ENCODE measurements at regions not wholly inside any gene's neighbourhood (a gene's known extent, or its start where the extent isn't known, plus 50 kb on each side); places are given as distances from the start of the nearest gene placed in this dataset.

DNA sequence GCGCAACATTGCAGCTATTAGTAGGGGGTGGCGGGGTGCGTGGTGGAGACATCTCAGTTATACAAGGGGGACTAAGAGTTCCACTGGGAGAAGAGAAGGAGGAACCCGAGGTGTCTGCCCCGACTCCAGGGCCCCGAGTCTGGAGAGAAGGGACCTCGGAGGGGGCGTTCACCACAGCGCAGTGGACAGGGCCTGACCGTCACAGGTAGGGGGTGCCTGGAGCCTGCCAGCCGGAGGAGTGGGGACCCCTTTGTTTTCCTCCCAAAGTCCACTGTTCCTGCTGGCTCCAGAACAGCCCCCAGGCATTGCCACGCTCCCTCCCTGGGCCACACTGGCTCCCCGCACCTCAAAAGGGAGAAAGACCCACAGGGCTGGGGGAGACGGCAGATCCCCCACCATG, 175.9 kb upstream of the TNRC6C start:
- intact Hi-C loops (cut with DNase I): no loop called here
- DNase-seq: no peak
- Histone ChIP-seq H3K9me3 (ENCODE audit: control insufficient read depth, low read length) (no peaks in the 10 kb centered on the region), H3K4me3 (ENCODE audit: low read length in 2 of 2) (no peak overlapping the region), H3K27ac (ENCODE audit: low read depth in 1 of 2, low read length in 2 of 2) (no peak overlapping the region), H3K27me3 (ENCODE audit: control insufficient read depth in 1 of 2, insufficient read depth in 2 of 2, low read length in 1 of 2) (no peaks in the 10 kb centered on the region), H3K4me1 (ENCODE audit: control insufficient read depth in 1 of 2, insufficient read depth in 2 of 2, low read length in 2 of 2) (no peaks in the 10 kb centered on the region), H3K36me3 (ENCODE audit: control insufficient read depth in 1 of 2, insufficient read depth in 2 of 2, low read length in 1 of 2) (no peaks in the 10 kb centered on the region)
- 91 to 92% methylated on average over 14 of the region's 14 CpGs for WGBS, 2 donors
- no peak for ATAC-seq (ENCODE audit: low FRiP score)

DNA sequence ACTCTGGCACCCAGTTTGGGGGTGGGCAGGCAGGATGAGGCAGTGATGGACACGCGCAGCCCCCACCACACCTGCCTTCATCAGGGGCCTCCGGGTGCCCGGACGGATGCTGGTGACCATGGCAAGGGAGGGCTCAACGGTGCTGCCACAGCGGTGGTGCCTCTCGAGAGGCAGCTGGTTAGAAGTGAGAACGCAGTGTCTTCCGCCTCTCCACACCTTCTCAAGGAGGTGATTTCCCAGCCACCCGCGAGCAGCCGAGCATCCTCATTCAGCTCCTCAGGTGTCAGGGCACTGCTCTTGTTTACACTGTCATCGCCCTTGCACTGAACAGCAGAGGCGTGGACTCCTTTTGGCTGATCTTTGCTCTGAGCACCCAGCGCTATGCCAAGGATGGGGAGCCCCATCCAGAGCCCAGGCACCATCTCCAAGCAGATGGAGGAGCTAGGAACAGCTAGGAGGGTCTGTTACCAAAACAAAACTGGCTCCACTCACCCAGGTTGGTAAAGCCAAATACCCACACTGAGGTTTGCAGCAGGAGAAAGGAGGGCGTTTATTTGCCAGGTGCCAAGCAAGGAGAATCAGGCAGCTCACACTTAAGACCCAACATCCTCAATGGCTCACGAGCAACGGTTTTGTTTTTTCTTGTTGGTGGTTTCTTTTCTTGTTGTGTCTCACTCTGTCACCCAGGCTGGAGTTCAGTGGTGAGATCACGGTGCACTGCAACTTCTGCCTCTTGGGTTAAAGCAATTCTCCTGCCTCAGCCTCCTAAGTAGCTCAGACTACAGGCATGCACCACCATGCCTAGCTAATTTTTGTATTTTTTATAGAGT, 174.3 kb upstream of the TNRC6C start:
- DNase-seq: no peak
- WGBS, 2 donors: 91 to 93% methylated on average over 20 of the region's 20 CpGs

DNA sequence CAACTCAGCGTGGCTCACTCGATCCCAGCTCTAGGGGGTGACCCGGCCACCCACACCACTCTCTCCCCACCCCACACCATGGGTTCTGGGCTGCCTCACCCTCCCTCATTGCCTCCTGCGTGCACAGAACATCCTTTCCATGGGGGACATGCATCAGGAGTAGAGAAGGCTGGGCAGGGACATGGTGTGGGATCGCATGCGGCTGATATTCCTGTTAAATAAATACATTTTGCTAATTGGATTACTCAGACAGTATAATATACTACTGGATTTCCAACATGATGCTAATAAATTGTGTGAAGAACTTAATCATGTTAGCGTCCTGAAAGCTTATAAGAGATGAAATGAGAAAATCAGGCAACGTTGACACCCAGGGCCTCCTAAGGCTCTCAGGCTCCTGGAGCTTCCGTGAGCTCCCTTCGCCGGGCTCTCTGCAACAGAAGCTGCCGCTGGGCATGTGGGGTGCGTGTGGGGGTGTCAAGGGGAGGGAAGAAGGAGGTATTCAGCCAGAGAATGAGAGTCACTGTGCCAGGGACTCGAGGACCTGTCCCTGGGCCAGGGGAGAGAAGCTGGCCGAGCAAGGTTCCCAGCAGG, 173.1 kb upstream of the TNRC6C start:
- Histone ChIP-seq H3K9me3 (ENCODE audit: control insufficient read depth, low read length) (no peaks in the 10 kb centered on the region), H3K27ac (ENCODE audit: low read depth in 1 of 2, low read length in 2 of 2) (no peak overlapping the region), H3K27me3 (ENCODE audit: control insufficient read depth in 1 of 2, insufficient read depth in 2 of 2, low read length in 1 of 2) (no peaks in the 10 kb centered on the region), H3K4me3 (ENCODE audit: low read length in 2 of 2) (no peak overlapping the region), H3K4me1 (ENCODE audit: control insufficient read depth in 1 of 2, insufficient read depth in 2 of 2, low read length in 2 of 2) (no peaks in the 10 kb centered on the region), H3K36me3 (ENCODE audit: control insufficient read depth in 1 of 2, insufficient read depth in 2 of 2, low read length in 1 of 2) (no peaks in the 10 kb centered on the region)
- DNase-seq (no peak), ATAC-seq (ENCODE audit: low FRiP score) (no peak)
- intact Hi-C loops (cut with DNase I): no loop called here
- 89 to 94% methylated on average over 14 to 15 of the region's 15 CpGs for WGBS, 2 donors

More for the DNA sequence above, 174.3 kb upstream of the TNRC6C start:
- intact Hi-C loops (cut with DNase I): no loop called here
- H3K4me1 ChIP-seq (ENCODE audit: control insufficient read depth in 1 of 2, insufficient read depth in 2 of 2, low read length in 2 of 2): no peaks in the 10 kb centered on the region
- ATAC-seq (ENCODE audit: low FRiP score): no peak
- no peaks in the 10 kb centered on the region for H3K36me3 ChIP-seq (ENCODE audit: control insufficient read depth in 1 of 2, insufficient read depth in 2 of 2, low read length in 1 of 2)
- H3K27me3 ChIP-seq (ENCODE audit: control insufficient read depth in 1 of 2, insufficient read depth in 2 of 2, low read length in 1 of 2): no peaks in the 10 kb centered on the region
- no peaks in the 10 kb centered on the region for H3K9me3 ChIP-seq (ENCODE audit: control insufficient read depth, low read length)
- H3K27ac ChIP-seq (ENCODE audit: low read depth in 1 of 2, low read length in 2 of 2): no peak overlapping the region
- H3K4me3 ChIP-seq (ENCODE audit: low read length in 2 of 2): no peak overlapping the region

DNA sequence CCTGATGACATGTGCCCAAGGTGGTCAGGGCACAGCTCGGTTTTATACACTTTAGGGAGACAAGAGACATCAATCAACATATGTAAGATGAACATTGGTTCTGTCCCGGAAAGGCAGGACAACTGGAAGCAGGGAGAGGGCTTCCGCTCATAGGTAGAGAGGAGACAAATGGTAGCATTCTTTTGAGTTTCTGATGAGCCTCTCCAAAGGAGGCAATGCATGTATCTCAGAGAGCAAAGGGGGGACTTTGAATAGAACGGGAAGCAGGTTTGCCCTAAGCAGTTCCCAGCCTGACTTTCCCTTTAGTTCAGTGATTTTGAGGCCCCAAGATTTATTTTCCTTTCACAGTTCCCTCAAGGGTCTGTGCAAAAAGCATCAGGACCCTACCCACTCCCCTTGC, 172.4 kb upstream of the TNRC6C start:
- H3K27me3 ChIP-seq (ENCODE audit: control insufficient read depth in 1 of 2, insufficient read depth in 2 of 2, low read length in 1 of 2): no peaks in the 10 kb centered on the region
- no peak overlapping the region for H3K27ac ChIP-seq (ENCODE audit: low read depth in 1 of 2, low read length in 2 of 2)
- 72 to 89% methylated on average over 4 of the region's 4 CpGs for WGBS, 2 donors
- no peak overlapping the region for H3K4me3 ChIP-seq (ENCODE audit: low read length in 2 of 2)
- no peak for ATAC-seq (ENCODE audit: low FRiP score)
- no peak for DNase-seq
- H3K36me3 ChIP-seq (ENCODE audit: control insufficient read depth in 1 of 2, insufficient read depth in 2 of 2, low read length in 1 of 2): no peaks in the 10 kb centered on the region
- intact Hi-C loops (cut with DNase I): no loop called here
- H3K4me1 ChIP-seq (ENCODE audit: control insufficient read depth in 1 of 2, insufficient read depth in 2 of 2, low read length in 2 of 2): no peaks in the 10 kb centered on the region
- no peaks in the 10 kb centered on the region for H3K9me3 ChIP-seq (ENCODE audit: control insufficient read depth, low read length)

DNA sequence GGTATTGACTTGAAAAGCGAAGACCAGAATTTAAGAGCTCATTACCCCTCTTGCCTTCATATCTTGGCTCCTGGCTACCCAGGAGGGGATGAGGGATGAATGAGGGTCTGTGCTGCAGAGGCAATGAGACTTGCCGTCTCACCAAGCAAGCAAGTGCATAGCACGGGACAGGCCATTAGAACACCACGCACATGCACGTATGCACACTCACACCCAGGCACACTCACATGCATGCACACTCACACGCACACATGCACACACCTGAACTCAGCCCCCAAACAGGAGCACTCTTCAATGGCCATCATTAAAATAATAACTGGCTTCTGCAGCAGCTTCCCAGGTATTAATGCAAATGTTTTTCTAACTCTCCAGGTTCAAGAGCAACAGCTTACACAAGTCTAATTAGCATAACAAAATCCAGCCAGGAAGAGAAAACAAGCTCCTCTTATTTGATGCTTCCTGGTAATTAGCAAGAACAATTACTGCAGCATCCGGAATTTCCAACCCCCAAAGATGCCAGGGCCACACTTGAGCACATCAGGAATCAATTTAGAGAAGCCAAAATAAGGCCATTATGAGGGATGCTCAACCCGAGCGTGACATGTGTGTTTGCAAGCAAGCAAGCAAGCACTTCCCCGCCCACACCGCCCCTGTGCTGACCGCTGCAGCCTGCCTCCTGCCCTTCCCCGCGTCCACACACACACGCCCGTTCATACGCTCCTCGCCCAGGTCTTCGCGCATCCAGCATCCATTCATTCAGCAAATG, 171.6 kb upstream of the TNRC6C start:
- WGBS, 2 donors: 92 to 93% methylated on average over 20 of the region's 20 CpGs
- no peak overlapping the region for H3K27ac ChIP-seq (ENCODE audit: low read depth in 1 of 2, low read length in 2 of 2)
- ATAC-seq (ENCODE audit: low FRiP score) (no peak), DNase-seq (no peak)
- H3K9me3 ChIP-seq (ENCODE audit: control insufficient read depth, low read length): no peaks in the 10 kb centered on the region
- no peaks in the 10 kb centered on the region for H3K27me3 ChIP-seq (ENCODE audit: control insufficient read depth in 1 of 2, insufficient read depth in 2 of 2, low read length in 1 of 2)
- no peaks in the 10 kb centered on the region for H3K36me3 ChIP-seq (ENCODE audit: control insufficient read depth in 1 of 2, insufficient read depth in 2 of 2, low read length in 1 of 2)
- intact Hi-C loops (cut with DNase I): no loop called here
- no peaks in the 10 kb centered on the region for H3K4me1 ChIP-seq (ENCODE audit: control insufficient read depth in 1 of 2, insufficient read depth in 2 of 2, low read length in 2 of 2)
- no peak overlapping the region for H3K4me3 ChIP-seq (ENCODE audit: low read length in 2 of 2)

DNA sequence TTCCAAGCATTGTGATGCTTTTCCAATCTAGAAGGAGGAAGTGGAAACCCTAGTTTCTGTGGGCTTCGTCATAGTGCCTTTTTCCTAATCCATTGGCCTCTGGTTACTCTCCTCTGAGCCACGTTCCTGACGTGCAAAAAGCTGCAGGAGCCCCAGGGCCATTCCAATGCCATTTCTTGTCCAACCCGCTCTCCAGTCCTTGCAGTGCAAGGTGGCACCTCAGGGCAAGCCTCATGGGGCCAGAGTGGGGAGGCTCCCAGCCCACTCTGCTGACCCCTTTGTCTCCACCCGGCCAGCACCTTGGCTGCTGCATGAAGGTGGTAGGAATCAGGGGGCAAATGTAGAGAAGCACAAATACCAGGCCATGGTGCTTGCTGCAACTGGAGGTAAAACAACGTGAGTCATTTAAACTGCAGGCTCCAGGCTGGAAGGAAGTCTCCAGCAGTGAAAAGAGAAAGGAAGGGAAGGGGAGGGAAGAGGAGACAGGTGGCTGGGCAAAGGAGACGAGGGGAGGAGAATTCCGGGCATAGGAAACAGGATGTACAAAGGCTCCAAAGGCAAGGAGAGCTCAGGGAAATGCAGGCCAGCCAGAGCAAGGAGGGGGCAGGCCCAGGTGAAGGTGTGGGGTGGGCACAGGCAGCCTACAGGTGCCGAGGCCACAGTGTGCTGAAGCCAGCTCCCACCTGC, 168.2 kb upstream of the TNRC6C start:
- intact Hi-C loops (cut with DNase I): no loop called here
- DNase-seq (no peak), ATAC-seq (ENCODE audit: low FRiP score) (no peak)
- Histone ChIP-seq H3K9me3 (ENCODE audit: control insufficient read depth, low read length) (no peaks in the 10 kb centered on the region), H3K4me1 (ENCODE audit: control insufficient read depth in 1 of 2, insufficient read depth in 2 of 2, low read length in 2 of 2) (no peaks in the 10 kb centered on the region), H3K27me3 (ENCODE audit: control insufficient read depth in 1 of 2, insufficient read depth in 2 of 2, low read length in 1 of 2) (no peaks in the 10 kb centered on the region), H3K4me3 (ENCODE audit: low read length in 2 of 2) (no peak overlapping the region), H3K36me3 (ENCODE audit: control insufficient read depth in 1 of 2, insufficient read depth in 2 of 2, low read length in 1 of 2) (no peaks in the 10 kb centered on the region), H3K27ac (ENCODE audit: low read depth in 1 of 2, low read length in 2 of 2) (no peak overlapping the region)
- 86 to 88% methylated on average over 9 of the region's 9 CpGs for WGBS, 2 donors

DNA sequence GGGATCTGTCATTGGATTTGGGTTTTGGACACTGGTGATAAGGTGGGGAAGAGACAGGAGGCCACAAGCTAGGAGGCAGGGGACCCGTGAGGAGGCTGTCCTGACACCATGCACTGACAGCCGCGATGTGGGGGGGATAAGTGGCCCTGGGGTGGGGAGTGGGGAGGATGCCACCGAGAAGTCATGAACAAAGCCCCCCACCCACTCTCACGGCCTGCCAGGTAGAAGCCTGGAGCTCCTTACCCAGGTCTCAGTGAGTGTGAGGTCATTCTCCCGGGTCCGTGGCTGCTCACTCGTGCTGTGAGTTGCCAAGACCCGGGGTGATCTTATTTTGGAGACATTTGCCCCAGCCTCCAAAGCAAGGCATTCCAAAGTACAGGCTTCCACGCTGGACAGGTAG, 165.9 kb upstream of the TNRC6C start:
- H3K4me1 ChIP-seq (ENCODE audit: control insufficient read depth in 1 of 2, insufficient read depth in 2 of 2, low read length in 2 of 2): no peaks in the 10 kb centered on the region
- H3K4me3 ChIP-seq (ENCODE audit: low read length in 2 of 2): no peak overlapping the region
- WGBS, 2 donors: 89 to 94% methylated on average over 10 of the region's 10 CpGs
- H3K36me3 ChIP-seq (ENCODE audit: control insufficient read depth in 1 of 2, insufficient read depth in 2 of 2, low read length in 1 of 2): no peaks in the 10 kb centered on the region
- H3K9me3 ChIP-seq (ENCODE audit: control insufficient read depth, low read length): no peaks in the 10 kb centered on the region
- DNase-seq (peak in 1 of 2 donors; percentile 37), ATAC-seq (ENCODE audit: low FRiP score) (no peak)
- no peak overlapping the region for H3K27ac ChIP-seq (ENCODE audit: low read depth in 1 of 2, low read length in 2 of 2)
- intact Hi-C loops (cut with DNase I): no loop called here
- no peaks in the 10 kb centered on the region for H3K27me3 ChIP-seq (ENCODE audit: control insufficient read depth in 1 of 2, insufficient read depth in 2 of 2, low read length in 1 of 2)

DNA sequence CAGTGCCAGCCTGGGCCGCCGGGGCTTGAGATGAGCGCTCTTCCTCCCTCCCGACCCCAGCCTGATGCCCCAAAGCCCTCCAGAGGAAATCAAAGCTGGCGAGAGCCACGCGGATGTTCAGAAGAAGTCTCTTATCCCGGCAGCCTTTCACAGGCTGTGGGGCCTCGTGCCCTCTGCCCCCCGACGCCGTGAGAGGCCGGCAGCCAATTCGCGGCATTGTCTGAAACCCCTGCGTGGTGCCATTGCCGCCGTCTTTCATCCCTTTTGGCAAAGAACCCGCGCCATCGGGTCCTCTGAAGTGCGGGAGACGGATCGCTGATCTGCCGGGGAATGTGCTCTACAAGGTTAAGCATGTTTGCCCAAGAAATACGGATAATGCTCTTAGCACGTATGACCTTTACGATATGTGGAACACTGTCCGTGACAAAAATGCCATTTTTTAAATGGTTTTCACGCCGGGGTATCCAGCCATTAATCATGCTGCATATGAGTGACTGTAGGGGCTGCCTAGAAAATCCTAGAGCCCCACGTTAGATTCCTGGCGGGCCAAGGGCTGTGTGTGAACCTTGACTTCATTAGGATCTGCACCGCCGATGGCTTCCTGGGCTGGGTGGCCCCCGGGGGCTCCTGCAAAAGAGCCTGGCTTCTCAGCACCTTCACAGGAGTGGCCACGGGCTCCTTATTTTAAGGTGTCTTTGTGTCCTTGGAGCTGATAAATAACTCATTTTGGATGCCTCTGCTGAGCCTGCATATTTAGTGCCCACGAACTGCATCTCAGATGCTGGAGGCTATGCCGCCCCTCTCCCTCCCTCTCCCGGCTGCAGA, 165.1 kb upstream of the TNRC6C start:
- no peaks in the 10 kb centered on the region for H3K9me3 ChIP-seq (ENCODE audit: control insufficient read depth, low read length)
- DNase-seq: peak in 1 of 2 donors; percentile 66
- intact Hi-C loops (cut with DNase I): no loop called here
- no peak overlapping the region for H3K4me3 ChIP-seq (ENCODE audit: low read length in 2 of 2)
- WGBS, 2 donors: 87 to 88% methylated on average over 40 of the region's 40 CpGs
- no peaks in the 10 kb centered on the region for H3K27me3 ChIP-seq (ENCODE audit: control insufficient read depth in 1 of 2, insufficient read depth in 2 of 2, low read length in 1 of 2)
- no peaks in the 10 kb centered on the region for H3K36me3 ChIP-seq (ENCODE audit: control insufficient read depth in 1 of 2, insufficient read depth in 2 of 2, low read length in 1 of 2)
- ATAC-seq (ENCODE audit: low FRiP score): no peak
- no peak overlapping the region for H3K27ac ChIP-seq (ENCODE audit: low read depth in 1 of 2, low read length in 2 of 2)
- no peaks in the 10 kb centered on the region for H3K4me1 ChIP-seq (ENCODE audit: control insufficient read depth in 1 of 2, insufficient read depth in 2 of 2, low read length in 2 of 2)
